Lung (tissue), 11 donors: ENCODE measurements at regions not wholly inside any gene's neighbourhood (a gene's known extent, or its start where the extent isn't known, plus 50 kb on each side); places are given as distances from the start of the nearest gene placed in this dataset.

Source experiments
- ATAC-seq: fragments of 200-7000 bp; cut with Tn5 transposase; one replicate; pipeline ENCODE4 v1.9.1; 2020; ENCODE audit warnings: moderate number of reproducible peaks; ENCODE audit not compliant: insufficient read depth, low FRiP score
- DNase-seq, 3 donors: peaks; one replicate each; pipeline ENCODE4 v3.0.0-alpha.2; 2013 to 2017
- H3K27ac ChIP-seq, 2 donors: one replicate each; pipeline ENCODE4 v1.5.1; 2013; ENCODE audit warnings: mild to moderate bottlenecking in 2 of 2, moderate library complexity in 2 of 2, control low read depth in 1 of 2, inconsistent platforms in 1 of 2, low read depth in 1 of 2, low read length in 1 of 2
- H3K27me3 ChIP-seq, 3 donors: one replicate each; pipeline ENCODE4 v1.5.1; 2013; ENCODE audit warnings: low read length in 2 of 3; ENCODE audit not compliant: control insufficient read depth in 3 of 3, insufficient read depth in 3 of 3
- H3K36me3 ChIP-seq, 4 donors: one replicate each; pipeline ENCODE4 v1.5.1; 2013; ENCODE audit warnings: low read length in 4 of 4, mild to moderate bottlenecking in 1 of 4, moderate library complexity in 1 of 4; ENCODE audit not compliant: control insufficient read depth in 4 of 4, insufficient read depth in 4 of 4
- H3K4me1 ChIP-seq, 5 donors: one replicate each; pipeline ENCODE4 v1.5.1; 2013; ENCODE audit warnings: low read length in 5 of 5, mild to moderate bottlenecking in 2 of 5, moderate library complexity in 1 of 5; ENCODE audit not compliant: control insufficient read depth in 5 of 5, insufficient read depth in 5 of 5
- H3K4me3 ChIP-seq: one replicate; pipeline ENCODE4 v1.5.1; 2013; ENCODE audit warnings: mild to moderate bottlenecking, control low read depth, moderate library complexity
- H3K9ac ChIP-seq, 2 donors: one replicate each; pipeline ENCODE4 v1.5.1; 2013; ENCODE audit warnings: low read length in 2 of 2, control low read depth in 1 of 2; ENCODE audit not compliant: insufficient read depth in 1 of 2
- H3K9me3 ChIP-seq, 4 donors: one replicate each; pipeline ENCODE4 v1.5.1; 2013; ENCODE audit warnings: low read length in 3 of 4, mild to moderate bottlenecking in 1 of 4, moderate library complexity in 1 of 4; ENCODE audit not compliant: control insufficient read depth in 4 of 4, insufficient read depth in 3 of 4
- CTCF ChIP-seq: IDR thresholded peaks from 2 replicates; pipeline ENCODE4 v1.5.1; 2012; ENCODE audit warnings: mild to moderate bottlenecking; ENCODE audit errors: control extremely low read depth, extremely low read depth
- WGBS, 2 donors: extraction: QIAGEN DNeasy Blood & Tissue Kit; methylation state at CpG; one replicate each; pipeline ENCODE4 v1.1.7; 2013; 5-methylcytosine and 5-hydroxymethylcytosine counted together
- donor health status: control.
- donor health status: control.
- donor health status: Bipolar disorder and iron deficiency.
- donor health status: healthy.
- donor health status: DM: yes; HTN: yes; CAD: no.

DNA sequence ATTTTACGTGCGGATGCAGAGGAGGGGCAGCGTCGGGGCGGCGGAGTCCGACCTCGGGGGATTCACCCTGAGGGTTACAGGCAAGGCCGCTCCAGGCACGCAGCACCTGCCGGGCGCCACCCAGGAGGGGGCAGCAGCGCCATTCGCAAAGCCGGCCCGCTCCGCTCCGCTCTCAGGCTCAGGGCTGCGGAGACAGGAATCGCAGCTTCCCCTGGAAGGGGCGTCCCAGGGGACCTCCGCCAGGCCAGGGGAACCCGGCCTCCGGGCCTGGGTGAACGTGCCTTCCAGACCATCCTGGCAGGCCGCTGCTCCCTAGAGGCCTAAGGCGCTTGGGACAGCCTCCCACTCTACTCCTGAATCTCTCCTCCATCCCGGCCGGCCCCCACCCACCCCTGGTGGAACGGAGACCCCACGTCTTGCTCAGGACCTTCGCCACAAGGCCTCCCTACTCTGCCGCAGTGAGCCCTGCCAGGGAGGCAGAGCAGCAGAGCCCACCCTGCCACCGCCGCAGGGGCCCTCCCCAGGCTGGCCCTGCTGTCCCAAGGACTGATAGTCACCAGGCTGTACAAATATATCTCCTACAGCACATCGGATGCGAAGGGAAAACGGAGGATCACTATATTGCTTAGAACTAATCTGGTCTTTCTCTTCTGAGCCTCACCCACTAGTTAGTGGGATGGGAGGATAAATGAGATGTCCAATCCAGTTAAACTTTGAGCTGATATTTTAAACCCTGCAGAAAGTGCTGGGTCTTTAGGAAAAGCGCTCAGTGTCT, 115.0 kb downstream of the SMIM20 start:
- 16 to 19% methylated on average over 38 to 39 of the region's 39 CpGs for WGBS, 2 donors
- Histone ChIP-seq H3K9me3 (peaks cover 0 to 5% (median 0%) of the 10 kb centered on the region in 4 donors), H3K4me3 (no peak overlapping the region), H3K9ac (peak overlapping the region in 1 of 2 donors; percentile 5), H3K36me3 (no peaks in the 10 kb centered on the region), H3K4me1 (peaks cover 0 to 22% (median 14%) of the 10 kb centered on the region in 5 donors), H3K27ac (no peak overlapping the region), H3K27me3 (no peaks in the 10 kb centered on the region)
- DNase-seq (peak; percentile 70 to 83 (median 81)), ATAC-seq (peak; percentile 89)
- TF ChIP-seq CTCF = peak; percentile 61

DNA sequence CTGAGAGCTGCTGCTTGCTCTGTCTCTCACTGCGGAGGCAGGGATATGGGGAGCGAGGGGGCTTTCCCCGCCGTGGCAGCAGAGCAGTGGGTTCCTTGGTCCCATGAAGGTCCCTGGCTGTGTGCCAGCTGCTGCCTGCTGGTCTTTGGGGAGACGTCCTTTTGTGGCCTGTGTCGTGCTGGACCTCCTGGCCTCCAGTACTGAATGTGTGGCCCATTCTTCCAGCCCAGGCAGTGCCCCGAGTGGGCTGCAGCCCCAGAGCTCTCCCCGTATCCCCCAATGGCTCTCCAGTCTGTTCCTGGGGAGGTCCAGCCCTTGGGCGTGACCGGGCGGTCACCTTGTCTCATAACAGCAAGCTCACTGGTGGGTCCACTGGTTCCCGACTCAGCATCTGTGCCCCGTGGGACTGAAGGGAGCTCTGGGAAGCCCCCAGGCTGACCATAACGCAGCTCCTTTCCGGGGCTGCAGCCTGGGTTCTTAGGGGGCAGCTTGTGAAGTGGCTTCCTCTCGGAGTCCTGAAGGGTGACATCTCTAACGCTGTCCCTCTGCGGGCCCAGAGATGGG, 115.6 kb downstream of the SMIM20 start:
- WGBS, 2 donors = 55 to 70% methylated on average over 18 of the region's 18 CpGs

GRCh38 chr4:26030260-26030667, 116.2 kb downstream of the SMIM20 start:
- Histone ChIP-seq H3K36me3 (no peaks in the 10 kb centered on the region), H3K27me3 (no peaks in the 10 kb centered on the region), H3K9ac (no peak overlapping the region), H3K9me3 (peaks cover 0 to 5% (median 0%) of the 10 kb centered on the region in 4 donors), H3K27ac (no peak overlapping the region), H3K4me1 (peaks cover 0 to 22% (median 14%) of the 10 kb centered on the region in 5 donors), H3K4me3 (no peak overlapping the region)
- no peak for TF ChIP-seq CTCF
- ATAC-seq = no peak
- 52 to 59% methylated on average over 5 of the region's 5 CpGs for WGBS, 2 donors
- no peak for DNase-seq

More for the DNA sequence above, 115.6 kb downstream of the SMIM20 start:
- peaks cover 0 to 22% (median 14%) of the 10 kb centered on the region in 5 donors for H3K4me1 ChIP-seq
- ATAC-seq (no peak), DNase-seq (no peak)
- no peaks in the 10 kb centered on the region for H3K36me3 ChIP-seq
- peaks cover 0 to 5% (median 0%) of the 10 kb centered on the region in 4 donors for H3K9me3 ChIP-seq
- no peaks in the 10 kb centered on the region for H3K27me3 ChIP-seq
- H3K4me3 ChIP-seq = no peak overlapping the region
- H3K9ac ChIP-seq = no peak overlapping the region
- no peak for TF ChIP-seq CTCF
- no peak overlapping the region for H3K27ac ChIP-seq
